Neural progenitor cell (in vitro differentiated cells): ENCODE measurements at regions not wholly inside any gene's neighbourhood (a gene's known extent, or its start where the extent isn't known, plus 50 kb on each side); places are given as distances from the start of the nearest gene placed in this dataset.

Experiments used
- CTCF ChIP-seq: fragments of 200-600 bp; sonication (generic); IDR thresholded peaks from 2 replicates; pipeline ENCODE4 v1.5.1; 2017; ENCODE audit warnings: antibody characterized with exemption, mild to moderate bottlenecking
- EZH2 ChIP-seq: fragments of 200-600 bp; sonication (generic); IDR thresholded peaks from 2 replicates; pipeline ENCODE4 v1.6.1; 2017; ENCODE audit warnings: antibody characterized with exemption, mild to moderate bottlenecking, moderate library complexity
- EZH2phosphoT487 ChIP-seq: fragments of 200-600 bp; sonication (generic); IDR thresholded peaks from 2 replicates; pipeline ENCODE4 v1.6.1; 2017; ENCODE audit warnings: antibody characterized with exemption

GRCh38 chr4:120132935-120133334 lies 66.3 kb upstream of the MAD2L1 start:
- TF ChIP-seq EZH2phosphoT487 (no peak), EZH2 (no peak), CTCF (no peak)
